ENCODE measurements at regions not wholly inside any gene's neighbourhood (a gene's known extent, or its start where the extent isn't known, plus 50 kb on each side); places are given as distances from the start of the nearest gene placed in this dataset.

DNA sequence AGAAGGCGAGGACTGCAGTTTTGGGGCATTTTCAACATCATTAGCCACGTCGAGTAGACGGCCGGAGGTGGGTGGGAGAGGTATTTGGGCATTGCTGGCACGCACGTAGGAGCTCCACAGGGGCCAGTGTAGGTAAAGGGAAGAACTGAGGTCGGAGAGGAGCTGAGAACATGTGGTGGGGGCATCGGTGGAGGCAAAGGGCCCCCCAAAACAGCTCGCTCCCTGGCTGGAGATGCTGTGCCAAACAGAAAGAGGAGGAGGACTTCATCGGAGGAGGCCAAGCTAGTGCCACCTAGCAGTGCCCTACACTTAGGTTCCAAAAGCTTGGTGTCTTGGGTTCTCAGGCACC is 52.0 kb upstream of the PPP2R5C start:
- TF ChIP-seq, protein P1, sequence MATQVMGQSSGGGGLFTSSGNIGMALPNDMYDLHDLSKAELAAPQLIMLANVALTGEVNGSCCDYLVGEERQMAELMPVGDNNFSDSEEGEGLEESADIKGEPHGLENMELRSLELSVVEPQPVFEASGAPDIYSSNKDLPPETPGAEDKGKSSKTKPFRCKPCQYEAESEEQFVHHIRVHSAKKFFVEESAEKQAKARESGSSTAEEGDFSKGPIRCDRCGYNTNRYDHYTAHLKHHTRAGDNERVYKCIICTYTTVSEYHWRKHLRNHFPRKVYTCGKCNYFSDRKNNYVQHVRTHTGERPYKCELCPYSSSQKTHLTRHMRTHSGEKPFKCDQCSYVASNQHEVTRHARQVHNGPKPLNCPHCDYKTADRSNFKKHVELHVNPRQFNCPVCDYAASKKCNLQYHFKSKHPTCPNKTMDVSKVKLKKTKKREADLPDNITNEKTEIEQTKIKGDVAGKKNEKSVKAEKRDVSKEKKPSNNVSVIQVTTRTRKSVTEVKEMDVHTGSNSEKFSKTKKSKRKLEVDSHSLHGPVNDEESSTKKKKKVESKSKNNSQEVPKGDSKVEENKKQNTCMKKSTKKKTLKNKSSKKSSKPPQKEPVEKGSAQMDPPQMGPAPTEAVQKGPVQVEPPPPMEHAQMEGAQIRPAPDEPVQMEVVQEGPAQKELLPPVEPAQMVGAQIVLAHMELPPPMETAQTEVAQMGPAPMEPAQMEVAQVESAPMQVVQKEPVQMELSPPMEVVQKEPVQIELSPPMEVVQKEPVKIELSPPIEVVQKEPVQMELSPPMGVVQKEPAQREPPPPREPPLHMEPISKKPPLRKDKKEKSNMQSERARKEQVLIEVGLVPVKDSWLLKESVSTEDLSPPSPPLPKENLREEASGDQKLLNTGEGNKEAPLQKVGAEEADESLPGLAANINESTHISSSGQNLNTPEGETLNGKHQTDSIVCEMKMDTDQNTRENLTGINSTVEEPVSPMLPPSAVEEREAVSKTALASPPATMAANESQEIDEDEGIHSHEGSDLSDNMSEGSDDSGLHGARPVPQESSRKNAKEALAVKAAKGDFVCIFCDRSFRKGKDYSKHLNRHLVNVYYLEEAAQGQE (IDR thresholded peaks at IDR 0.05; ENCODE audit: insufficient read depth in 1 of 2, low read depth in 2 of 2, low read length in 2 of 2): no peak
- TF ChIP-seq SIN3A (IDR thresholded peaks at IDR 0.05; ENCODE audit: borderline replicate concordance, insufficient read depth, low read length): no peak
- no peak for TF ChIP-seq POLR2AphosphoS5 (IDR thresholded peaks at IDR 0.05; ENCODE audit: low read depth, low read length)
- no peak for TF ChIP-seq FOXP2 (optimal IDR thresholded peaks at IDR 0.05; ENCODE audit: borderline replicate concordance, extremely low read depth, extremely low read length, insufficient read depth)
- TF ChIP-seq TAF1 (IDR thresholded peaks at IDR 0.05; ENCODE audit: borderline replicate concordance, insufficient read depth, low read length): no peak

DNA sequence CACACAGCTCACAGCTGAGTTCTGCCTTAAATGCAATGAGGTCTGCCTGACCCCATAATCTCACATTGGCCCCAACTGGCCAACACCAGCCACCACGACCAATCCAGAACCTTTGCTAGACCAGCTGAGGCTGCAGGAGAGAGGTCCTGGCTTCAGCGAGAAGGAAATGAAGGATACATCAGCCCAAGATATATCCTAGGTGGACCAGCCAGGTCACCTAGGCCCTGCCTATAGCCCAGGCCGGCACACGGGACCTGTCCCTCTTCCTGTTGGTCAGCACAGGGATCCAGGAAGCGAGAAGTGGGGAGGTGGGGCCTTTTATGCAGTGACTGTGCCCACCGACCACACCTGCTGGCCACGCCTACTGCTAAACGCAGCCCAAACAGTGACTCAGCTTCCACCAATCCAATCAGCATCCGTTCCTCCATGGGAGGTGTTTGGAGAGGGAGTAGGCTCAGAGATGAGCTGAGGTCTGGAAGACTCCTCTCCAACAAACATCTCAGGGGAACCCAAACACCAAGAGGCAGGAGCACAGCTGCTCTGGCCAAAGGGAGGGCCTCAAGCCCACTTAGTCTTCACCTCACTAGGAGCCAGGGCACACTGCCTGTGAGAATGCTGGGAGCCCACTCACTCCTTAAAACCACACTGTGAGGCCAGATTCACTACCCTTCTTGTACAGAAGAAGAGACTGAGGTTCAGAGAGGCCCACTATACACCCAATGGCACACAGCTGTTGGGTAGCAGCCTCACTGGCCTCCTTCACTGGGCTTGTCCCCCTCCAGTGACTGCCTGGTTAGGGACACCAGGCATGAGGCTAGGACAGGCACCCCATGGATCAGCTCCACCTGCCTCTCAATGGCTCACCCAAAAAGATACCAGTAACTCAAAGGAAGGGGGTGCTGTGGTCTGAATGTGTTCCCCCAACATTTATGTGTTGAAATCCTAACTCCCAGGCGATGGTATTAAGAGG is 51.3 kb upstream of the PPP2R5C start:
- TF ChIP-seq FOXP2 (optimal IDR thresholded peaks at IDR 0.05; ENCODE audit: borderline replicate concordance, extremely low read depth, extremely low read length, insufficient read depth): no peak
- TF ChIP-seq TAF1 (IDR thresholded peaks at IDR 0.05; ENCODE audit: borderline replicate concordance, insufficient read depth, low read length): no peak
- TF ChIP-seq, protein P1 (IDR thresholded peaks at IDR 0.05; ENCODE audit: insufficient read depth in 1 of 2, low read depth in 2 of 2, low read length in 2 of 2): no peak
- TF ChIP-seq SIN3A (IDR thresholded peaks at IDR 0.05; ENCODE audit: borderline replicate concordance, insufficient read depth, low read length): no peak
- no peak for TF ChIP-seq POLR2AphosphoS5 (IDR thresholded peaks at IDR 0.05; ENCODE audit: low read depth, low read length)

DNA sequence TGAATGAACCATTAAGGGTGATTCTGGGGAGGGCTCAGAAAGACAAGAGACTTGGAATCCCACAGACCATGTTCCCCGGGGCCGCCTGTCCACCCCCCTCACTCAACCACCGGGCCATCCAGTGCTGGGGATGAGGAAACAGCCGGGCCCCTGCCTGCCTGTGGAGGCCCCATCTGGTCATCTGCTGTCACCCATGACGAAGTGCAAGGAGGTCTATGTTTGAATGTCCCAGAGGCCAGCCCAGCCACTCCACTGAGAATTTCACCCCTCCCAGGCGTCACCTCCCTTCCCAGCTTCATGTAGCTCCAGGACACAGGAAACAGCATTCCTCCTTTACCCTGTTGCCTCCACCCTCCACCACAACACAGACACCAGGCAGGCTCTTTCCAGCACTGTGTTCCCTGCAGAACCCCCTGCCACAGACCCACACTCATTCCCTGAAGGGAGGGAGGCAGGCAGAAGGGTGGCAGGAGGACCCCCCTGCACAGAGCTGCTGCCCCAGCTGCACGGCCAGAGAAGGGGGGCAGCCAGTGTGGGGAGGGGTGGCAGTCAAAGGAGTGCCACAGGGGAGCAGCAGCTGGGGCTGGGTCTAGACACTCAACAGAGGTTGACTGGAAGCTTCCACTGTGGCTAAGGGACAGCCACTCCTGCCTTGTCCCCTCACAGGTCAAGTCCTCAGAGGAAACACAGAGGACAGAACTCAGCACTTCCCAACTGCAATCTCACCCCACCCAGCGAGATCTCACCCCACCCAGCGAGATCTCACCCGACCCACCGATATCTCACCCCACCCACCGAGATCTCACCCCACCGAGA is 50.3 kb upstream of the PPP2R5C start:
- TF ChIP-seq SIN3A (IDR thresholded peaks at IDR 0.05; ENCODE audit: borderline replicate concordance, insufficient read depth, low read length) (no peak), FOXP2 (optimal IDR thresholded peaks at IDR 0.05; ENCODE audit: borderline replicate concordance, extremely low read depth, extremely low read length, insufficient read depth) (no peak), POLR2AphosphoS5 (IDR thresholded peaks at IDR 0.05; ENCODE audit: low read depth, low read length) (no peak), TAF1 (IDR thresholded peaks at IDR 0.05; ENCODE audit: borderline replicate concordance, insufficient read depth, low read length) (no peak)
- TF ChIP-seq, protein P1 (IDR thresholded peaks at IDR 0.05; ENCODE audit: insufficient read depth in 1 of 2, low read depth in 2 of 2, low read length in 2 of 2): no peak
